Uterus (tissue), 3 donors: ENCODE measurements at regions not wholly inside any gene's neighbourhood (a gene's known extent, or its start where the extent isn't known, plus 50 kb on each side); places are given as distances from the start of the nearest gene placed in this dataset.

Experiments
- DNase-seq, 2 donors: peaks; one replicate each; pipeline ENCODE4 v3.0.0-alpha.2; 2019 to 2020
- H3K27ac ChIP-seq, 2 donors: fragments of 200-600 bp; sonication (generic); 1 replicate in 1 of 2; 2 replicates in 1 of 2; pipeline ENCODE4 v1.5.1; 2016 to 2018
- H3K27me3 ChIP-seq, 2 donors: fragments of 200-600 bp; sonication (generic); one replicate each; pipeline ENCODE4 v1.5.1; 2018 to 2019; ENCODE audit warnings: control low read depth in 1 of 2
- H3K36me3 ChIP-seq, 2 donors: fragments of 200-600 bp; sonication (generic); one replicate each; pipeline ENCODE4 v1.5.1; 2019; ENCODE audit warnings: control low read depth in 1 of 2
- H3K4me1 ChIP-seq, 2 donors: fragments of 200-600 bp; sonication (generic); one replicate each; pipeline ENCODE4 v1.5.1; 2018 to 2019; ENCODE audit warnings: control low read depth in 1 of 2
- H3K4me3 ChIP-seq, 2 donors: fragments of 200-600 bp; sonication (generic); 1 replicate in 1 of 2; 2 replicates in 1 of 2; pipeline ENCODE4 v1.5.1; 2018 to 2019; ENCODE audit warnings: mild to moderate bottlenecking in 1 of 2
- H3K9me3 ChIP-seq, 2 donors: fragments of 200-600 bp; sonication (generic); one replicate each; pipeline ENCODE4 v1.5.1; 2019; ENCODE audit warnings: control low read depth in 1 of 2
- POLR2A ChIP-seq, 2 donors: fragments of 450-650 bp; IDR thresholded peaks; one replicate each; pipeline ENCODE4 v1.6.1; 2016; ENCODE audit warnings: antibody characterized with exemption in 2 of 2, mild to moderate bottlenecking in 1 of 2, moderate library complexity in 1 of 2
- intact Hi-C: fragments of 100-400 bp; cut with DNase I; formaldehyde crosslinking; loops from one replicate; pipeline ENCODE4 v1.15.1; 2023; ENCODE audit warnings: low total_unique reads
- TF ChIP-seq, protein P1 (sequence below), 4 experiments: fragments of 200-600 bp in 2 of 4; fragments of 450-650 bp in 2 of 4; sonication (generic) in 2 of 4; IDR thresholded peaks; one replicate each; pipeline ENCODE4 v1.5.1; 2016 to 2019; ENCODE audit warnings: antibody characterized with exemption in 4 of 4, mild to moderate bottlenecking in 2 of 4, moderate library complexity in 1 of 4
- donor health status: DM: yes; HTN: yes; CAD: no.

DNA sequence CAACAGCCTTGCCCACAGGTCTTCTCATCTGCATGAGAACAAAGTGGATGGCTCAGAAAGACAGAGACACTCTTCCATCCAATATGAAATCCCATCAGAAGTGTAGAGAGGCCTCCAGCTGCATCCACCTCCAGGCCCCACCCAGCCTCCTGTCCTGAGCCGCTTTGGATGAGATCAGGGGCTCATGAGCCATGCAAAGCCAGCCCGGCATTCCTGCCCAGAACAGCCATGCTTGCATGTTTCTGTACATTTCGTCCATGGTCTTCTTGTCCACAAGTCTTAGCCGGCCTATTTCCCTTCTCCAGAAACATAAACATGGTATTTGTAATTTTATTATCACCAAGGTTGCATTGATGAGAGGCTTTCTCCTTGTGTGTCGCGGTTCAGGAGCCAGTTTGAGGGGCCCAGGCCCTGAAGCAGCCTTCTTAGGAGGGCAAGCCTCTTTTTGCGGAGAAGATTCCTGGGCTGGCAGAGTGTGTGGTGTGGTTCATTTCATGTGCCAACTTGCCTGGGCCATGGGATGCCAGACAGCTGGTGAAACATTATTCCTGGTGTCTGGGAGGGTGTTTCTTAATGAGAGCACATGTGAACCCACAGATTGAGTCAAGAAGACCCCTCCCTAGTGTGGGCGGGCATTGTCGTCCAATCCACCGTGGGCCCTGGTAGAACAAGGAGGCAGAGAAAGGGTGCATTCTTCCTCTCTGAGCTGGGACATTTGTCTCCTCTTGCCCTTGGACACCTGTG, 928.9 kb downstream of the TBC1D22A start:
- Histone ChIP-seq H3K27me3 (no peaks in the 10 kb centered on the region), H3K27ac (no peak overlapping the region), H3K4me3 (no peak overlapping the region), H3K36me3 (no peaks in the 10 kb centered on the region), H3K9me3 (no peaks in the 10 kb centered on the region), H3K4me1 (no peaks in the 10 kb centered on the region)
- DNase-seq = no peak
- no peak for TF ChIP-seq POLR2A (IDR thresholded peaks at IDR 0.05)
- TF ChIP-seq, protein P1, sequence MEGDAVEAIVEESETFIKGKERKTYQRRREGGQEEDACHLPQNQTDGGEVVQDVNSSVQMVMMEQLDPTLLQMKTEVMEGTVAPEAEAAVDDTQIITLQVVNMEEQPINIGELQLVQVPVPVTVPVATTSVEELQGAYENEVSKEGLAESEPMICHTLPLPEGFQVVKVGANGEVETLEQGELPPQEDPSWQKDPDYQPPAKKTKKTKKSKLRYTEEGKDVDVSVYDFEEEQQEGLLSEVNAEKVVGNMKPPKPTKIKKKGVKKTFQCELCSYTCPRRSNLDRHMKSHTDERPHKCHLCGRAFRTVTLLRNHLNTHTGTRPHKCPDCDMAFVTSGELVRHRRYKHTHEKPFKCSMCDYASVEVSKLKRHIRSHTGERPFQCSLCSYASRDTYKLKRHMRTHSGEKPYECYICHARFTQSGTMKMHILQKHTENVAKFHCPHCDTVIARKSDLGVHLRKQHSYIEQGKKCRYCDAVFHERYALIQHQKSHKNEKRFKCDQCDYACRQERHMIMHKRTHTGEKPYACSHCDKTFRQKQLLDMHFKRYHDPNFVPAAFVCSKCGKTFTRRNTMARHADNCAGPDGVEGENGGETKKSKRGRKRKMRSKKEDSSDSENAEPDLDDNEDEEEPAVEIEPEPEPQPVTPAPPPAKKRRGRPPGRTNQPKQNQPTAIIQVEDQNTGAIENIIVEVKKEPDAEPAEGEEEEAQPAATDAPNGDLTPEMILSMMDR (IDR thresholded peaks at IDR 0.05) = no peak
- intact Hi-C loops = no loop called here

- Histone ChIP-seq H3K4me1 (no peaks in the 10 kb centered on the region), H3K36me3 (no peaks in the 10 kb centered on the region), H3K27me3 (no peaks in the 10 kb centered on the region), H3K9me3 (no peaks in the 10 kb centered on the region), H3K4me3 (no peak overlapping the region), H3K27ac (no peak overlapping the region)
- no peak for DNase-seq
- no peak for TF ChIP-seq POLR2A (IDR thresholded peaks at IDR 0.05)
- TF ChIP-seq, protein P1 (IDR thresholded peaks at IDR 0.05) = no peak
- intact Hi-C loops = no loop called here
Measured at GRCh38 chr22:47690586-47690985, 928.1 kb downstream of the TBC1D22A start.

DNA sequence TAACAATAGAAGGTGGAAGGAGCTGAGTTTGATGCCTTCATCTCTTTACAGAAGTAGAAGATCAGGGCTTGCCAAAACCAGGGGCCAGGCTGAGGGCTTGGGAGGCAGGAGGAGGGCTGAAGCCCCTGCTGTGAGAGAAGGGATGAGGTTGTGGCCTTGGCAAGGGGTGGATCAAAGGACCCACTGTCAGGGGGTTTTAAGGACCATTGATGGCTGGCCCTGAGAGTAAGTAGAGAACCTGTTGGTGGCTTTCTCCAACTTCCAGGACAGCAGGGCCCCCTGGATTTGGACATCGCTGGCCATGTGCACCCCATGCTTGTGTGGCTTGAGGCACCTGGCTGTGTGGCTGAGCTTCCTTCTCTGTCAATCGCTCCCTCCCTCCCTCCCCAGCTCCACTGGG, 927.7 kb downstream of the TBC1D22A start:
- Histone ChIP-seq H3K4me3 (no peak overlapping the region), H3K27ac (no peak overlapping the region), H3K27me3 (no peaks in the 10 kb centered on the region), H3K36me3 (no peaks in the 10 kb centered on the region), H3K4me1 (no peaks in the 10 kb centered on the region), H3K9me3 (no peaks in the 10 kb centered on the region)
- TF ChIP-seq, protein P1 (IDR thresholded peaks at IDR 0.05) = no peak
- no peak for DNase-seq
- intact Hi-C loops = no loop called here

GRCh38 chr22:47687776-47688175, 925.3 kb downstream of the TBC1D22A start:
- no peaks in the 10 kb centered on the region for H3K36me3 ChIP-seq
- TF ChIP-seq, protein P1 (IDR thresholded peaks at IDR 0.05) = no peak
- TF ChIP-seq POLR2A (IDR thresholded peaks at IDR 0.05) = no peak
- H3K27me3 ChIP-seq = no peaks in the 10 kb centered on the region
- no peak overlapping the region for H3K27ac ChIP-seq
- intact Hi-C loops = no loop called here
- H3K9me3 ChIP-seq = no peaks in the 10 kb centered on the region
- DNase-seq = no peak
- no peaks in the 10 kb centered on the region for H3K4me1 ChIP-seq
- no peak overlapping the region for H3K4me3 ChIP-seq

DNA sequence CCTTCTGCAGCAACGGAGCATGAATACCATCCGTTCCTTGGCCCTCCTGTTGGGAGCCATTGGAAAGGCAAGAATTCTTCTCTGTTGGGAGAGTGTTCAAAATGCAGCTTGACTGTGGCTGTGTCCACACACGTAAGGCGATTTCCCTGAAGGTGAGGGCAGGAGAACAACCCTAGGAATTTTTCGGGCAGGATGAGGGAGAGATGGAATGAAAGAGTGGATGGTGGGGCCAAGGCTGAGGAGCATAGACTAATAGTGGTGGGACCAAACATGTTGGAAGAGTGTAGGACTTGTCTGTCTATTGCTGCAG, 924.9 kb downstream of the TBC1D22A start:
- H3K27me3 ChIP-seq = no peaks in the 10 kb centered on the region
- DNase-seq = no peak
- H3K4me1 ChIP-seq = no peaks in the 10 kb centered on the region
- no peak for TF ChIP-seq POLR2A (IDR thresholded peaks at IDR 0.05)
- H3K4me3 ChIP-seq = no peak overlapping the region
- H3K9me3 ChIP-seq = no peaks in the 10 kb centered on the region
- H3K36me3 ChIP-seq = no peaks in the 10 kb centered on the region
- H3K27ac ChIP-seq = no peak overlapping the region
- intact Hi-C loops = no loop called here
